ENCODE measurements at regions not wholly inside any gene's neighbourhood (a gene's known extent, or its start where the extent isn't known, plus 50 kb on each side); places are given as distances from the start of the nearest gene placed in this dataset.

- TF ChIP-seq REPIN1 (tag by site-specific recombination; IDR thresholded peaks at IDR 0.05; ENCODE audit: low read depth) (no peak), YY1 (tag by site-specific recombination; IDR thresholded peaks at IDR 0.05) (no peak), BCL11A (tag by site-specific recombination; IDR thresholded peaks at IDR 0.05; ENCODE audit: low read depth) (no peak), ZNF350 (tag by site-specific recombination; IDR thresholded peaks at IDR 0.05) (no peak), OVOL3 (tag by site-specific recombination; IDR thresholded peaks at IDR 0.05) (no peak), ZNF335 (tag by site-specific recombination; conservative IDR thresholded peaks at IDR 0.05) (no peak), CTCF (tag by site-specific recombination; IDR thresholded peaks at IDR 0.05) (no peak), ZNF639 (tag by site-specific recombination; IDR thresholded peaks at IDR 0.05) (no peak), ZSCAN18 (tag by site-specific recombination; IDR thresholded peaks at IDR 0.05) (no peak), ZBTB26 (tag by site-specific recombination; optimal IDR thresholded peaks at IDR 0.05) (no peak), ATF2 (tag by site-specific recombination; IDR thresholded peaks at IDR 0.05; ENCODE audit: low read depth) (no peak)
Observed at GRCh38 chr18:44533071-44533470, 147.6 kb upstream of the SETBP1 start.

All from HEK293 (cell line).